HG02885 (cell line): ENCODE measurements at regions not wholly inside any gene's neighbourhood (a gene's known extent, or its start where the extent isn't known, plus 50 kb on each side); places are given as distances from the start of the nearest gene placed in this dataset.
A peak's percentile ranks its signal among the peaks of the same experiment; 100 is the strongest.

Experiments used
- ATAC-seq: cut with Tn5 transposase; IDR thresholded peaks from one replicate; pipeline ENCODE4 v1.9.1; 2021; ENCODE audit warnings: mild to moderate bottlenecking; ENCODE audit not compliant: unreplicated experiment, poor library complexity

DNA sequence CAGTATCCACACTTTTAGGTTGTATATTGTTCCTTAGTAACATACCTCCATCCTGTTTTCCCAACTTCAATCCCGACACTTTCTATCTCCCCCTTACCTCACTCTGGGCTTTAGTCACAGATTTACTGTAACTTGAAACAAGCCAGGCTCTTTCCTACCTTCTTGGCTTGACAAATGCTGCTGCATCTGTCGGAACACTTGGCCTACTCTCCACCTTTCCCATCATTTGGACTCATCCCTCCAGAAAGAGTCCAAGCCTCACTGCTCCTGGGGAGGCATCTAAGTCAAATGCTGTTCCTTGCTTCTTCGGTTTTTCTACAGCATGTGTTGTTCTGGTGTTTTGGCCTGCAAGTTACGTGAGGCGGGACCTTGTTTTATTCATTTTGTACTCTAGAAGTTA lies 142.4 kb downstream of the DACT1 start:
- no peak for ATAC-seq

DNA sequence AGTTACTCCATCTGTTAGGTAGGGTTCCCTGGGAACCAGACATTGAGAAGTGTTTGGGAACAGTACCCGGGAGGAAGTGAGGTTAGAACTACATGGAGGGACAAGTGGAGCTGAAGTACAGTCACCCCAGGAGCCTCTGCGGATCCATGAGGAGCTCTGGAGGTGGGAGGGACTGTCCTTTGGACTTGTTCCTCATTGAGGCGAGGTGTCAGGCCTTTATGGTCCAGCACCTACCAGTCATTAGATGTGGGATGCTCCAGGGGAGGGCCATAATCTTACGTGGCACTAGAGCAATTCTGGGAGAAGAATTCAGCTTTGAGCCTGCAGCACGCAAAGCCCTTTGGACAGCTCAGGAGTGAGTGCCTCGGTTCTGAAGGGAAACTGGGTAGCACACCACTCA lies 142.8 kb downstream of the DACT1 start:
- ATAC-seq = no peak

DNA sequence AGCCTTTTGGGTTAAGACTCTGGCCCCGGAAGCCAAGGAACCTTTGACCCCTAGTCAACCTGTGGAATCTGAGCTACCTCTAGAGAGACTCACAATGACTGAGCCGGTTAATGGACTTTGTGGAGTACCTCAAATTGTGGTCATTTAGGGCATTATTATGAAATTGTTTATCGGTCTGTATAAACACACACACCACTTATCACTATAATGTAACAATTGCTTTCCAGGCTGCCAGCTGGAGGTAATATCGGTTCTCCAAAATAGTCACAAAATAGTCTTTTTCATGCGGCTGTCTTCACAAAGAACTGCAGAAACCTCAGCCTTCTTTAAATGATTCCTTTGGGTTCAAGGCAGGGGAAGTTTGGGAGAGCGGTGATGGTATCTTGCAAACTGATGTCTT lies 144.2 kb downstream of the DACT1 start:
- no peak for ATAC-seq

DNA sequence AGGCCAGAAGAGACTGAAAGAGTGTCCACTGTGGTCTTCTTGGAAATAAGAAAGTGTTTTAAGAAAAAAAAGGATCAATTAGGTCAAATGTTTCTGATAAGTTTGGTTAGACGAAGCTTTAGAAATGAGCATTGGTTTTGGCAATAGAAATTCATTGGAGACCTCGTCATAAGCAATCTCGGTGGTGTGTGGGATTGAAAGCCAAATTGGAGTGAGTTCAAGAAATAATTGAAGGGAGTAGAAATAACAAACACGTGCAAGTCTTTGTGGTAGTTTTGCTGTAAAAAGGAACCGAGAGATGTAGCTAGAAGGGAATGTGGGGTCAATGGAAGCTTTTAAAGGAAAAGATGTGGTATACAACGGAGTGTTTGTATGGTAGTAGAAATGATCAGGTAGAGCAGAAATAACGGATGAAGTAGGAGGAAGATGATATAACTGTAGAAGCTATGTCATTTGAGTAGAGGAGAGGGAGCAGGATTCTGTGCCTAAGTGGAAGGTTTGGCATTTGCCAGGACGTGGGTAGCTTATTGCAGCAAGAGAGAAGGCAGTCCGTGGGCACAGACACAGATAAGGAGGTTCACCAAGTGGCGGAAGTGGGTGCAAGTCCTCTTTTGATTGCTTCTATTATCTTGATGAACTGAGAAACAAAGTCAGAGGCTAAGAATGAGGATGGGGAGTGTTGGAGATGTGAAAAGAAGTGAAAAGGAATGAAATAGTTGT lies 146.2 kb downstream of the DACT1 start:
- no peak for ATAC-seq

DNA sequence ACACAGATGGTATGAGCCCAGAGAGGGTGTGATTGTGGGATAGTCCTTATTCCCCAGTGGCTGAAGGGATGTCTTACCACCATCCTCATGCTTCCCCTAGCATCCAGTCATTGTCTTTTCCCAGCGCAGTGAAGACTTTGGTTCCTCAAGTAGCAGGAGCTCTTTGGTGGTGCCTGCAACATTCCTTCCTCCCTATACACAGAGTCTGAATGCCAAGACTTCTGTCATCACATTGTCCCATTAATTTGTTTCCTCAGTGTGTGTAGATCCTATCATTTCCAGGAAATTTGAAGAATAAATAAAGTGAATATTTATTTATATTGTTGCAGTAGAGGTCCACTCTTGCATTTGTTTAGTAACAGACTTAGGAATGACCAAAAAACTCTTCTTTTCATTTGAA lies 147.2 kb downstream of the DACT1 start:
- ATAC-seq = no peak

DNA sequence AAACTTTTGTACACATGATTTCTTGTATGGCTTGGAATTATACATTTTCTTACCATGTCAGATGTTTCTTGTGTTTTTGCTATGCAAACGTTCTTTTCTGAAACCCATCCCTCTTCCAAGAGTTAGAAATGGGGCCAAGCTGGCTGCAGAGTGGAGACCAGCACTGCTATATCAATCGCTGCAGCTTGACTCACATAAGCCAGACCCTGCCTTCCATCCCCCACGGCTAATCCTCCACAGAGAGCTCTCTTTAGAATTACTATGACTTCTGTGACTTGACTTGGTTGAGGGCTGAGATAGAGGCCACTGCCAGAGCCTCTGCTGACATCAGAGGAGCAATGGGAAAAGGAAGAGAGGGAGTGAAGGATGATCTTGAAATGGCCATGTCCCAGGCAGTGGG lies 147.9 kb downstream of the DACT1 start:
- ATAC-seq = no peak

DNA sequence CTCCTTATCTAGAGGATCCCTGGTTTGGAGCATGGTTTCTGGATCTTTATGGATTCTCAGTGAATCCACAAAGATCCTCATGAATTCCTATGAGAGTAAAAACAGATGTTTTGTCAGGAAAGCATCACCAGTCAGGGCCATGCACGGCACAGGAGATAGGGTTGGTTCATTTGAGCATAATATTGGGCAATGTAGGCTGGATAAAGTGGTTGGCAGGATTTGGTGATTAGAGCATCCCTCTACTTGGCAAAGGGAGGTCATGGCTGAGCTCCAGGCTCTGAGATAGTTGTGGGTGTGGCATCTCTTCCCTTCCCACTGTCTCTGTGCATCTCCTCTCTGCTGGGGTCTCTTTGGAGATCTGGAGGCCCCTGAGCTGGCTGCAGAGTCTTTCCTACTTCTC lies 149.8 kb downstream of the DACT1 start:
- ATAC-seq = no peak

DNA sequence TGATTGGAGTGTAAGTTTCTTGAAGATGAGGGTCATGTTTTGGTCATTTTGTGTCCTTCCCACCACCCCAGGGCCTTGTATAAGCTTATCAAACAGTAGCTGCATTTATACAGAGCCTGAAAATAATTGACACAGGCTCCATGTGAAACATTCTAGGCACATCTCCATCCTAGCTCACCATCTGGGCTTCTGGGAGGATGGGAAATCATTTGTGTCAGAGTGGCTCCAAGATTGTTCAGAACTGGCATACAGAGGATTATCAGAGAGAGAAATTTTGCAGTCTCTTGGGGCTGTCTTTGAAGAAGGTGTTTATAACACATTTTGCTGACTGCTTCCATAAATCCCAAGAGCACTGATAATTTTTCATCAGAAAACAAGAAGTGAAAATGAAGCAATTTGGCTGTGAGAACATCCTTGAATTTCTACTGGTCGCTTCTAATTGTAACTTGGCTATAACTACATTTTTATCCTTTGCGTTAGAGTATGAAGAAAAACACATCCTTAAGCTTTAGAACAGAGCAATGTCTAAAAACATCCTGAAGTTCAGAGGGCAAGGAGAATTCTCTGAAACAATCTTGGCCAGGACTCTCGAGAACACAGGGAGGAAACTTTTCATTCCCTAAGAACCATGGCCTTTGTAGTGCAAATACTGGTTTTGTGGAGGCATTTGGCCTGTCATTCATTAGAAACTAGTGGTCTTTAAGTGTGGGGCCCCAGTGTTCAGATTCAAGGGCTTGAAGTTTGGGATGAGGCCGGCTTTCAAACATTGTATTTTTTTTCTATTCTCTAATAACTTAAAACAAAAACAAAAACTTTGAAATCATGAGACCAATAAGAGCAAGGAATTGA lies 151.1 kb downstream of the DACT1 start:
- no peak for ATAC-seq

DNA sequence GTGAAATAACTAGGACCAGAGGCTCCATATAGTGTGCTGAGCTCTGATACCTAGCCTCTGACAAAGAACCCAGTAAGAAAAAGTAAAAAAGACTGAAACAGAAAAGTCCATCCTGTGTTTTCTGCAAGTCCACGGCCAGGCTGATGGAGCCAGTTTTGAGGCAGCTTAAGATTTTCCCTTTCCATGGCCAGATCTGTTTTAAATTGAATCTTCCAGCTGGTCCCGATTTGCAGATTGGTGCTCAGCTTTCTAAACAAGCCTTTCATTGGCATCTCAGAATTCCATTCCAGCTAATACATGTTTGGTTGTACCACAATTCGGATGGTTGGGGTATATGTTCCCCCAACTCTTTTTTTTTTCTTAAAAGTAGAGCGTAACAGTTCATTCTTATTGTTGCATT lies 152.0 kb downstream of the DACT1 start:
- ATAC-seq = no peak

DNA sequence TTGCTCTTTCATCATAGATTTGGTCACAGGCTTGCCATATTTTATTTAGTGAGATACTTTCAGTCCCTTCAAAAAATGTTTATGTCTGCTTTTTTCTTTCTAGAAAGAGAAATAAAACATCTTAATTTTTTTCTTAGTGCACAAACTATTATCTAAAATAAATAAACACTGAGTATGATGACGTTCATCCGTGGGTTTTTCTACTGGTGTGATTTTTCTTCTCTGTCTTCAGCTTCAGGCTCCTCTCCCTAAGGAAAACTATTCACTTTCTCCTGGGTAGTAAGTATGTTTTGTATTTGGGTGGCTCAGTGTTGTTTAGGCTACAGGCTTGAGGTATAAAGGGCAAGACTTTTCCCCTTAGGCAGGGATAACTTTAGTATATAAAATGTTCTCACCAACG lies 154.7 kb downstream of the DACT1 start:
- ATAC-seq = no peak

DNA sequence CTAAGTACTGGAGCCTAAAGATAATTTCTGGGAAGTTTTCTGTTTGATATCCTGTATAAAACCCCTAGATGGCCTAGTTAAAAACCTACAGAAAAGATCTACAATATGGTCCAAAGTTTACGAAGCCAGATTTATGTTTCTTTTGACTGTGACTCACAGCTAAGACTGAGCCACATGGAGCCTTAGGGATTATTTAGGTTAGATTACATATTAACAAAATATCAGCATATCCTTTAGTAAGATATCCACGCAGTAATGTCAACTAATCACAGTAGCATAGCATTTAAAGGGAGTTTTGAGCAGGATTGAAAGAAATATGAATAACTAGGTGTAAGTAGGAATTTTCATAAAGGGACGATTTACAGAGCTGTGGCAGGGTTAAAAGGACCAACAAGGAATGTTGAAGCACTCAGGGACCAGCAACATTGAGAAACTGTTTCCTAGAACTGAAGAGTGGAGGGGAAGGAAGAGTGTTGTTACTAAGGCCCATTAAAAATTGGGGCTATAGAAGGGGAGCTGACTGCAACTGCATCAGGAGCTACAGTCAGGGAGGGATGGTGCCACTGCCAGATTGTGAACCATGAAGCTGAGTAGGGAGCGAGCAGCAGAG lies 155.5 kb downstream of the DACT1 start:
- no peak for ATAC-seq

DNA sequence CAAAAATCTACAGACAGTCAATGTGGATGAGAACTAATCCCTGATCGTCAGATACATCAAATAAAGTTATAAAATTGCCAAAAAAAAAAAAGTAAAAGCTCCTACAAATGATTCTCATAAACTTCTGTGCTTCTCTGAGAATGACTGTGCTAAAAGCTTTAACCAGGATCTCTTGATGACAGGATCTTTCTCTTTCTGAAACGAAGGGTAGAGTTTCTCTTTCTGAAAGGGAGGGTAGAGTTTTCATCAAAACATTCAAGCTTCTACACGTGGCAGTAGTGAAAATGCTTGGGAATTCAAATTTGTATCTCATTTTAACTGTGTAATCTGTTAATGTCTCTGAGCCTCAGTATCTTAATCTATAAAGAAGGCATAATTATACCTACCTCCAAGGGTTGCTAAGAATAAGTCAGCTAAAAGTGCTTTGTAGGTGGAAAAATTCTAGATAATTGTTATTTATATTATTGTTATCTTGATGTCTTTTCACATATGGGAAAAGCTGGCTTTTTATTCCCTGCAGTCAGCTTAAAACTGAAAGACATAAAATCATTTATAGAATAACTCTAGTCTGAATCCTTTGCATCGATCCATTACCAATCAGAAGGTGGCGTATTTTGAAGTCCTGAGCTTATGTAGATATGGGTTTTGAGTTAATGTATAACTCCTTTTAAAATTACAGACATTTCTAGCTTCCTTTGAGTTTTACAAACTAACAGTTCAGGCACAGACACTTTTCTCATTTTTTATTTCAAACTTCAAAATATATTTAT lies 157.4 kb downstream of the DACT1 start:
- no peak for ATAC-seq

DNA sequence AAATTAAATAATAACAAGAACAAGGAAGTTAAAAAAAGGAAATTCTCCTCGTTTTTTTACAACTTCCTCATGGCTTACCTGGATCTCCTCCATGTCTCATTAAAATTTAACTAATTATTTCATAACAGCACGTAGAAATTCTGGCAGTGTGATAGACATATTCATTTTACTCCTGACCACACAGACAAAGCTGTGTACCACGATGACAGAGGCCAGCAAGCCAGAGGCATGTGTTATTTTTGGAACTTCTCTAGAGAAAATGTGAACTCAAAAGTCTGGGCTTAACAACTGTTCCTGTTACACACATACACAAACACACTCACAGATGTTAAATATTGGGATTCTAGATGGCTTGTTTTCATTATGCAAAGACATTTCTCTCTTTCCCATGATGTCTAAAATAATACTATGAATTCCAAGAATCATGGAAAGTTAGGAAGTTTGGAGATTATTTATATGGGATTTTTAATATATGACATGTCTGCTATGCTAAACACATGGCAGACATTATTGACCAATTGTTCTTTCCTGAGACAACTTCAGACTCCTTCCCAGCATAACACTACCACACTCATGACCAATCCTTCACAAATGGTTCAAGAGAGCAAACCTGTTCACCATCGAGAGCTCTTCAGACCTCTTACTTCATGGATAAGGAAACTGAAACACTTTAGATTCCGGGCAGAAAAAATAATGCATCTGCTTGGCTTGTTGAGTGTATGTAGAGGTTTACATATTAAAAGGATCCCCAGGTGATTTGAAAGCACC lies 158.7 kb downstream of the DACT1 start:
- ATAC-seq = peak; percentile 41

DNA sequence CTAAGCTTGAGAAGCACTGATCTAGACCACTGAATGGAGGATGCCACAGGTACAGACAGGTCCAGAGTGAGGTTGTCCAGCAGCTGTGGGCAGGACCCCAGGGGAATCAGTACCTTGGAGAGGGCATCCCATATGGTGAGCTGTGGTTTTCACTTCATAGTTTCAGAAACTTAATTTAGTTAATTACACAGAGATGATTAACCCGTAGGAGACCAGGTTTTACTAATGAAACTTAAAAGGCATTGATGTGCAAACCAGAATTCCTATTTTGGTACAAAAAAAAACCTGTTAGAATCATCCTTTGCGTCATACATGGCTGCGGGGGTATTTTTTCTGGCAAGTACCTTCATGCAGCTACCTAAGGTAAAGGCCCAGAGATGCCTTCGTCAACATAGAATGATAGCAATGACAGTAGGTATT lies 159.3 kb downstream of the DACT1 start:
- ATAC-seq = peak; percentile 77

DNA sequence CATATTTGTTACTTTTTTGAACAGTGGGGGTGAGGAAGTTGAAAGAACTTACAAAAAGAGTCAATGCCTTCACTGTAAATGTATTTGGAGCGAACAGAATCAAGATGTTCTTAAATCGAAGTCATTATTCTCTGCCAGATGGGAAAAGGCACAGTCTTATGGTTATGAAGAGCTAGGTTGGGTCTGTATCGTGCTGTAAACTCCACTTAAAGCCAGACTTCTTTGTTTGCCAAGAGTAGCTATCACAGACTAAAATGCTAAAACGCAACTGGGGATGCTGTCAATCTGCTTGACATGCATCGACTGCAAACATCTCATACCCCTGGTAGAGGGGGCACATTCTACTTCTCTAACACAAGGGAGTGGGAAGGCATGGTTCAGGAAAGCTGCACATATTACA lies 160.4 kb downstream of the DACT1 start:
- ATAC-seq = no peak

DNA sequence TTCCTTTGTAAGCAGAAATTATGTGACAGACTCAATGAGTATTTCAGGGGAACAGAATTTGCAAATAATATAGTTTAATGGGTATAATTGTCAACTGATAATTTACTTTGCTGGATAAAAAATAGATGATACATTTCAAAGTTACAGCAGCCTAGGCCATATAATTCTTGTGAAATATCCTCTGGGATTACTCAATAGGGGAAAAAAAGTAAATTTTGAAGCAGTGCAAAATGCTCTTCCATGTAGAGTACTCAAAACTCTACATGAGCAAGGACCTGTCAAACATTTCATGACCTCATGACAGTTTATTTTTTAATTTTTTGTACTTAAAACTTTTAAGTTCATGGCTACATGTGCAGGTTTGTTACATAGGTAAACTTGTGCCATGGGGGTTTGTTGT lies 163.3 kb downstream of the DACT1 start:
- ATAC-seq = no peak

DNA sequence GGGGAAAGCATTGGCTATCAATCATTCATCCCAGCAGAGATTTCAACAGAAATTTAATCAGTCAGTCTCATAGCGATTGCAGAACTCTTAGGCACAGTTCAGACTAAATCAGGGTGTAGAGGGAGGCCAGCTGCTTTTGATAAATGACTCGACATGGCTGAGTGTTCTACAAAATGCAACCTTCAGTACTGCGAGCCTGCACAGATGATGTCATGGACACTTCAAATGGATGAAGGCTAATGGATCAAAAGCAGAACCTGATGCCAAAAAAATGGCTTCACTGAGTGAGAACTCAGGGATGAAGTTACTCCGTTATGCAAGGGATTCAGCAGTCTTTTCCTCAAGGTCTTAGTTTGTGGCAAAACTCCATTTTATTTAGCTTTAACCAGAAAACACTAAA lies 167.3 kb downstream of the DACT1 start:
- ATAC-seq = no peak

DNA sequence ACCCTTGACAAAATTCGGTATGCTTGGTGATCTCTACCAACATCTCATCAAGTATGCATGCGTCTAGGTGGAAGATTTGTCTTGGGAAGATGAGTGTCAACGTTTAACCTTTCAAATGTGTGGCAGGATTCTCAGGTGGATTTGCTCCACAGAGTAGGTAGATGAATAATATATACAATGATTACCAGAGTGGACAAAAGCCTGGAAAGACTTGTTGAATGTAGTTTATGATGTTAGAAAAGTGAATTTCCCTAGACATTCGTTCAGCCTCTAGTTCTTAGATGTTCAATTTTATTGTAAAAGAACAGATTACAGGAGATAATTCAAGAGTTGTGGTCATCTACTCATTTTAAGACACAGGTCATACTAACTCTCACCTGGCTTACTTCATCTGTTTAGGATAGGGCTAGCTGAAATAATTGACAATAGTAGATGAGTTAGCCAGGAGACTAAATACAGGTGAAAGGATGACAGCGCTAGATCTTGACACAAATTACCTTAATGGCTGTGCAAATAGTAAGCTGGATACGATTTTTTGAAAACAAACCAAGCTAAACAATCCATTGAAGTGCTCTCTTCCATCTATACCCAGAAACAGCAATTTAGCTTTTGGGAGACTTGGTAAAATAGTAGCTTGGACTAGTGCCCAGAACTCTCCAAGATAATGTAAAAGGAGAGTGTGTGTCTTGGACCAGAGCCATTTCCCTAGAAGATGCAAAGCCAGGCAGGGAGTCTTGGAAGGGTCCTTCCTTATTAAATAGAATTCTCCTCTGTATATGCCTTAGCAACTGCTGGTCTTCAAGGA lies 168.0 kb downstream of the DACT1 start:
- ATAC-seq = no peak

DNA sequence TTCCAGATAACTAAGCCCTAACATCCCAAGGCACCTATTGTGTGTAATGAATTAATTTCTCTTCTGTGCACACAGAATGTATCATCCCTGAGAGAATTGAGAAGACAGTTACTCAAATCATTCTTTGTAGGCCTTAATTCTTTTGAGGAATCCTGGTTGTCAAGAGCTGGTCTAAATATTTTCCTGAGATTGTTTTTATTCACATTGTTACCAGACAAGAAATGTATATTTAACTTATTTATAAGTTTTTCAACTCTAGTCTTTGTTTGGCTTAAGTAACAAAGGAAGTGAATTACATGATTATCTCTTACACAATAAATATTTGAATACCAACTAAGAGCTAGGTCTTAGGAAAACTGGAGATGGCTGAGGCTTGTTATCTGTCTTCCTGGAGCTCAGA lies 169.4 kb downstream of the DACT1 start:
- ATAC-seq = no peak
